IMR-90 (cell line): ENCODE measurements at regions not wholly inside any gene's neighbourhood (a gene's known extent, or its start where the extent isn't known, plus 50 kb on each side); places are given as distances from the start of the nearest gene placed in this dataset.
A peak's percentile ranks its signal among the peaks of the same experiment; 100 is the strongest.

Source experiments
- ATAC-seq: fragments of 200-7000 bp; cut with Tn5 transposase; 2 replicates; pipeline ENCODE4 v1.9.1; 2020; ENCODE audit warnings: low read depth, mild to moderate bottlenecking, moderate library complexity
- BruUV-seq: library from RNA; stranded (reverse); fragments of 400-500 nt; replicated peaks from 2 replicates; lab custom pipeline; 2021; lab: Mats Ljungman, UMichigan
- CTCF ChIA-PET: fragments of 300-600 bp; formaldehyde crosslinking; extraction: SDS; loops from one replicate; lab custom pipeline; 2021; ENCODE audit warnings: antibody characterized with exemption; lab: Yijun Ruan, JAX
- POLR2A ChIA-PET: fragments of 300-600 bp; sonication (Branson Sonifier 250); formaldehyde crosslinking; loops from one replicate; lab custom pipeline; 2022; ENCODE audit warnings: antibody characterized with exemption; ENCODE audit not compliant: unreplicated experiment; lab: Charles Lee
- DNase-seq: peaks from one replicate; pipeline ENCODE4 v3.0.0; 2013
- H2AFZ ChIP-seq: replicated peaks from 2 replicates; pipeline ENCODE3; 2013; ENCODE audit warnings: low read length, mild to moderate bottlenecking; ENCODE audit not compliant: poor library complexity
- H2AK5ac ChIP-seq: 2 replicates; pipeline ENCODE4 v1.6.1; 2013; ENCODE audit warnings: low read depth, low read length, inconsistent platforms
- H2AK9ac ChIP-seq: replicated peaks from 2 replicates; pipeline ENCODE3; 2013; ENCODE audit warnings: mild to moderate bottlenecking, low read depth, low read length, moderate library complexity; ENCODE audit not compliant: poor library complexity
- H2BK120ac ChIP-seq: 2 replicates; pipeline ENCODE4 v1.6.1; 2013; ENCODE audit warnings: low read depth, low read length, inconsistent platforms
- H2BK15ac ChIP-seq: 3 replicates; pipeline ENCODE4 v1.6.1; 2013; ENCODE audit warnings: low read depth, low read length, inconsistent platforms
- H2BK20ac ChIP-seq: 2 replicates; pipeline ENCODE4 v1.6.1; 2013; ENCODE audit warnings: low read depth, mild to moderate bottlenecking, inconsistent platforms, low read length, moderate library complexity
- H2BK5ac ChIP-seq: 2 replicates; pipeline ENCODE4 v1.6.1; 2013; ENCODE audit warnings: mild to moderate bottlenecking, low read depth, low read length, inconsistent platforms; ENCODE audit not compliant: poor library complexity, severe bottlenecking
- H3K14ac ChIP-seq: replicated peaks from 2 replicates; pipeline ENCODE4 v1.6.1; 2013; ENCODE audit warnings: low read depth, low read length, inconsistent platforms
- H3K18ac ChIP-seq: 2 replicates; pipeline ENCODE4 v1.6.1; 2013; ENCODE audit warnings: low read depth, low read length, control low read depth
- H3K23ac ChIP-seq: 2 replicates; pipeline ENCODE4 v1.6.1; 2013; ENCODE audit warnings: low read depth, low read length, inconsistent platforms
- H3K27ac ChIP-seq: 2 replicates; pipeline ENCODE4 v1.5.1; 2013; ENCODE audit warnings: mild to moderate bottlenecking, control low read depth, low read length; ENCODE audit not compliant: insufficient read depth
- H3K27me3 ChIP-seq: 2 replicates; pipeline ENCODE4 v1.6.1; 2013; ENCODE audit warnings: low read length; ENCODE audit not compliant: control insufficient read depth, insufficient read depth
- H3K36me3 ChIP-seq: 2 replicates; pipeline ENCODE4 v1.6.1; 2013; ENCODE audit warnings: low read length, mixed read lengths; ENCODE audit not compliant: control insufficient read depth, insufficient read depth
- H3K4ac ChIP-seq: 2 replicates; pipeline ENCODE4 v1.6.1; 2013; ENCODE audit warnings: low read depth, low read length, inconsistent platforms
- H3K4me1 ChIP-seq: 2 replicates; pipeline ENCODE4 v1.6.1; 2013; ENCODE audit warnings: low read length, mixed read lengths; ENCODE audit not compliant: control insufficient read depth, insufficient read depth
- H3K4me2 ChIP-seq: 2 replicates; pipeline ENCODE4 v1.6.1; 2013; ENCODE audit warnings: low read depth, mild to moderate bottlenecking, control low read depth, low read length, moderate library complexity
- H3K4me3 ChIP-seq: 2 replicates; pipeline ENCODE4 v1.5.1; 2013; ENCODE audit warnings: low read depth, mild to moderate bottlenecking, control low read depth, low read length, moderate library complexity; ENCODE audit not compliant: insufficient read depth
- H3K56ac ChIP-seq: 2 replicates; pipeline ENCODE4 v1.6.1; 2013; ENCODE audit warnings: low read length, inconsistent platforms; ENCODE audit not compliant: insufficient read depth; ENCODE audit errors: extremely low read depth
- H3K79me1 ChIP-seq, 2 experiments: 2 replicates each; pipeline ENCODE4 v1.6.1; 2013; ENCODE audit warnings: low read length in 2 of 2, inconsistent platforms in 1 of 2, low read depth in 1 of 2
- H3K9ac ChIP-seq: 2 replicates; pipeline ENCODE4 v1.6.1; 2013; ENCODE audit warnings: low read depth, low read length, control low read depth
- H3K9me1 ChIP-seq: 2 replicates; pipeline ENCODE4 v1.6.1; 2013; ENCODE audit warnings: low read length, inconsistent platforms; ENCODE audit not compliant: insufficient read depth
- H3K9me3 ChIP-seq: 2 replicates; pipeline ENCODE4 v1.6.1; 2013; ENCODE audit warnings: low read length; ENCODE audit not compliant: control insufficient read depth, insufficient read depth
- H4K20me1 ChIP-seq: 2 replicates; pipeline ENCODE4 v1.6.1; 2013; ENCODE audit warnings: low read length, inconsistent platforms; ENCODE audit not compliant: insufficient read depth
- H4K5ac ChIP-seq: 2 replicates; pipeline ENCODE4 v1.6.1; 2013; ENCODE audit warnings: mild to moderate bottlenecking, low read depth, low read length, control low read depth
- H4K8ac ChIP-seq, 2 experiments: 2 replicates each; pipeline ENCODE4 v1.6.1; 2013; ENCODE audit warnings: low read depth in 2 of 2, low read length in 2 of 2, control low read depth in 1 of 2, inconsistent platforms in 1 of 2
- H4K91ac ChIP-seq: 2 replicates; pipeline ENCODE4 v1.6.1; 2013; ENCODE audit warnings: low read depth, low read length, inconsistent platforms; ENCODE audit not compliant: insufficient read depth
- BHLHE40 ChIP-seq: fragments of 150-350 bp; IDR thresholded peaks from 2 replicates; pipeline ENCODE4 v1.6.1; 2016; ENCODE audit warnings: mild to moderate bottlenecking, low read depth, low read length
- CHD1 ChIP-seq: IDR thresholded peaks from 2 replicates; pipeline ENCODE4 v1.6.1; 2012; ENCODE audit warnings: low read depth, low read length, improper control_type of control experiment
- CTCF ChIP-seq: conservative IDR thresholded peaks from 2 replicates; pipeline ENCODE4 v1.5.1; 2012; ENCODE audit warnings: mild to moderate bottlenecking, low read depth, low read length, improper control_type of control experiment
- ELK1 ChIP-seq: fragments of 150-350 bp; IDR thresholded peaks from 2 replicates; pipeline ENCODE4 v1.6.1; 2016; ENCODE audit warnings: low read depth, mild to moderate bottlenecking, low read length, moderate library complexity, borderline replicate concordance
- FOS ChIP-seq: fragments of 150-350 bp; IDR thresholded peaks from 2 replicates; pipeline ENCODE4 v1.6.1; 2016; ENCODE audit warnings: low read depth, low read length
- MAFK ChIP-seq: IDR thresholded peaks from 2 replicates; pipeline ENCODE4 v1.6.1; 2012; ENCODE audit warnings: low read depth, low read length, improper control_type of control experiment
- MAZ ChIP-seq: IDR thresholded peaks from 2 replicates; pipeline ENCODE4 v1.6.1; 2012; ENCODE audit warnings: low read depth, mild to moderate bottlenecking, low read length, improper control_type of control experiment, moderate library complexity, borderline replicate concordance
- MXI1 ChIP-seq: IDR thresholded peaks from 2 replicates; pipeline ENCODE4 v1.6.1; 2012; ENCODE audit warnings: low read depth, mild to moderate bottlenecking, low read length, moderate library complexity, borderline replicate concordance
- NFE2L2 ChIP-seq: fragments of 150-350 bp; IDR thresholded peaks from 2 replicates; pipeline ENCODE4 v1.6.1; 2016; ENCODE audit warnings: low read depth, mild to moderate bottlenecking, low read length
- RCOR1 ChIP-seq: IDR thresholded peaks from 2 replicates; pipeline ENCODE4 v1.6.1; 2012; ENCODE audit warnings: mild to moderate bottlenecking, low read length, improper control_type of control experiment; ENCODE audit not compliant: insufficient replicate concordance
- RFX5 ChIP-seq: IDR thresholded peaks from 2 replicates; pipeline ENCODE4 v1.8.0; 2012; ENCODE audit warnings: low read depth, mild to moderate bottlenecking, low read length, moderate library complexity
- SMC3 ChIP-seq: fragments of 150-350 bp; IDR thresholded peaks from 2 replicates; pipeline ENCODE4 v1.6.1; 2016; ENCODE audit warnings: low read depth, mild to moderate bottlenecking, antibody characterized with exemption, low read length, moderate library complexity
- USF2 ChIP-seq: fragments of 150-350 bp; IDR thresholded peaks from 2 replicates; pipeline ENCODE4 v1.6.1; 2017; ENCODE audit warnings: mild to moderate bottlenecking, antibody characterized with exemption, low read length, low read depth
- WGBS, 2 experiments: methylation state at CpG; one replicate each; pipeline versions ENCODE4 v1.1.5 to v1.1.7; 2013; ENCODE audit warnings: missing lambda C conversion rate in 2 of 2; ENCODE audit not compliant: insufficient read length in 1 of 2; ENCODE audit errors: extremely low coverage in 2 of 2; 5-methylcytosine and 5-hydroxymethylcytosine counted together
- dilution Hi-C: fragments of 300-500 bp; cut with HindIII; formaldehyde crosslinking; loops from one replicate; pipeline ENCODE4 v1.14.3; 2018; ENCODE audit warnings: low sequenced_read_pairs; ENCODE audit not compliant: unreplicated experiment
- in situ Hi-C: fragments of 300-500 bp; cut with MboI; formaldehyde crosslinking; loops from 3 replicates; pipeline ENCODE4 v1.14.3; 2019; ENCODE audit warnings: low sequenced_read_pairs, inconsistent platforms, mixed read lengths
- intact Hi-C: fragments of 100-400 bp; cut with micrococcal nuclease; formaldehyde crosslinking; loops from 2 replicates; pipeline ENCODE4 v1.10.0; 2022

- dilution Hi-C loops, result no loop called here
- no peak for ATAC-seq
- POLR2A ChIA-PET, result no interaction called here
These were observed 334.3 kb downstream of the TGFB2 start for GRCh38 chr1:218679391-218679790.

More at GRCh38 chr1:218679391-218679790, 334.3 kb downstream of the TGFB2 start:
- H3K9me1 ChIP-seq, result no peaks in the 10 kb centered on the region
- CTCF ChIA-PET, result interaction anchor here (0.6 kb wide), 1 partner anchor 310 kb away, joined by 3 read pairs; no protein-coding TSS in a partner anchor
- no peak for TF ChIP-seq MXI1
- TF ChIP-seq USF2, result no peak
- no peak for TF ChIP-seq CHD1
- TF ChIP-seq CTCF, result no peak
- no peak for TF ChIP-seq MAZ
- no peak for TF ChIP-seq FOS
- no peak for TF ChIP-seq BHLHE40
- no peak for TF ChIP-seq ELK1
- TF ChIP-seq NFE2L2, result no peak
- TF ChIP-seq SMC3, result no peak
- no peak for TF ChIP-seq RFX5
- no peak for TF ChIP-seq MAFK
- TF ChIP-seq RCOR1, result no peak
- no peak overlapping the region for H4K91ac ChIP-seq
- peaks cover 3% of the 10 kb centered on the region for H3K4me1 ChIP-seq
- peak overlapping the region; percentile 39; the same call in 1 of the 2 replicates for H4K5ac ChIP-seq
- H3K4me3 ChIP-seq, result no peak overlapping the region
- no peaks in the 10 kb centered on the region for H3K36me3 ChIP-seq
- no TSS peak for BruUV-seq
- in situ Hi-C loops, result no loop called here
- H3K27ac ChIP-seq, result no peak overlapping the region
- H3K4me2 ChIP-seq, result no peak overlapping the region
- intact Hi-C loops, result loop anchor here (10.0 kb wide), 1 partner anchor 185 kb away; no protein-coding TSS in a partner anchor
- no peak overlapping the region for H3K9ac ChIP-seq
- H3K14ac ChIP-seq, result no peak overlapping the region
- H3K23ac ChIP-seq, result no peak overlapping the region
- no peak overlapping the region for H2AFZ ChIP-seq
- no peak overlapping the region for H2BK5ac ChIP-seq
- no CpG with 5 or more reads among the region's 2 CpGs for WGBS, 2 experiments
- no peak for DNase-seq
- H2BK120ac ChIP-seq, result peak overlapping the region; percentile 0; the same call in 1 of the 2 replicates
- H2AK5ac ChIP-seq, result no peak overlapping the region
- no peaks in the 10 kb centered on the region; the same call in 1 of the 2 replicates for H3K27me3 ChIP-seq
- no peak overlapping the region for H4K8ac ChIP-seq
- no peaks in the 10 kb centered on the region for H3K79me1 ChIP-seq
- no peak overlapping the region for H2BK15ac ChIP-seq
- no peaks in the 10 kb centered on the region for H3K9me3 ChIP-seq
- H2AK9ac ChIP-seq, result no peak overlapping the region
- H3K56ac ChIP-seq, result no peak overlapping the region
- no peak overlapping the region for H2BK20ac ChIP-seq
- H3K18ac ChIP-seq, result no peak overlapping the region; the same call in 1 of the 2 replicates
- H3K4ac ChIP-seq, result no peak overlapping the region
- H4K20me1 ChIP-seq, result no peaks in the 10 kb centered on the region
